ENCODE measurements at regions not wholly inside any gene's neighbourhood (a gene's known extent, or its start where the extent isn't known, plus 50 kb on each side); places are given as distances from the start of the nearest gene placed in this dataset.

GRCh38 chr6:80436663-80437062 is 330.2 kb downstream of the BCKDHB start:
- TF ChIP-seq, protein P1, sequence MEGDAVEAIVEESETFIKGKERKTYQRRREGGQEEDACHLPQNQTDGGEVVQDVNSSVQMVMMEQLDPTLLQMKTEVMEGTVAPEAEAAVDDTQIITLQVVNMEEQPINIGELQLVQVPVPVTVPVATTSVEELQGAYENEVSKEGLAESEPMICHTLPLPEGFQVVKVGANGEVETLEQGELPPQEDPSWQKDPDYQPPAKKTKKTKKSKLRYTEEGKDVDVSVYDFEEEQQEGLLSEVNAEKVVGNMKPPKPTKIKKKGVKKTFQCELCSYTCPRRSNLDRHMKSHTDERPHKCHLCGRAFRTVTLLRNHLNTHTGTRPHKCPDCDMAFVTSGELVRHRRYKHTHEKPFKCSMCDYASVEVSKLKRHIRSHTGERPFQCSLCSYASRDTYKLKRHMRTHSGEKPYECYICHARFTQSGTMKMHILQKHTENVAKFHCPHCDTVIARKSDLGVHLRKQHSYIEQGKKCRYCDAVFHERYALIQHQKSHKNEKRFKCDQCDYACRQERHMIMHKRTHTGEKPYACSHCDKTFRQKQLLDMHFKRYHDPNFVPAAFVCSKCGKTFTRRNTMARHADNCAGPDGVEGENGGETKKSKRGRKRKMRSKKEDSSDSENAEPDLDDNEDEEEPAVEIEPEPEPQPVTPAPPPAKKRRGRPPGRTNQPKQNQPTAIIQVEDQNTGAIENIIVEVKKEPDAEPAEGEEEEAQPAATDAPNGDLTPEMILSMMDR (conservative IDR thresholded peaks at IDR 0.05; ENCODE audit: low read length) = no peak
- no peak for TF ChIP-seq EZH2phosphoT487 (IDR thresholded peaks at IDR 0.05; ENCODE audit: borderline replicate concordance, low read depth, low read length)
